ENCODE measurements at regions not wholly inside any gene's neighbourhood (a gene's known extent, or its start where the extent isn't known, plus 50 kb on each side); places are given as distances from the start of the nearest gene placed in this dataset.

- H3K4me3 ChIP-seq: no peak overlapping the region
- H3K27me3 ChIP-seq: no peaks in the 10 kb centered on the region
- DNase-seq: no peak
- H3K9me3 ChIP-seq: no peaks in the 10 kb centered on the region
- no peaks in the 10 kb centered on the region for H3K36me3 ChIP-seq
Measured at GRCh38 chr3:86225461-86225860, 765.5 kb downstream of the VGLL3 start.

GRCh38 chr3:86221601-86222000, 769.3 kb downstream of the VGLL3 start:
- Histone ChIP-seq H3K27me3 (no peaks in the 10 kb centered on the region), H3K9me3 (no peaks in the 10 kb centered on the region), H3K4me3 (no peak overlapping the region), H3K36me3 (no peaks in the 10 kb centered on the region)
- no peak for DNase-seq

DNA sequence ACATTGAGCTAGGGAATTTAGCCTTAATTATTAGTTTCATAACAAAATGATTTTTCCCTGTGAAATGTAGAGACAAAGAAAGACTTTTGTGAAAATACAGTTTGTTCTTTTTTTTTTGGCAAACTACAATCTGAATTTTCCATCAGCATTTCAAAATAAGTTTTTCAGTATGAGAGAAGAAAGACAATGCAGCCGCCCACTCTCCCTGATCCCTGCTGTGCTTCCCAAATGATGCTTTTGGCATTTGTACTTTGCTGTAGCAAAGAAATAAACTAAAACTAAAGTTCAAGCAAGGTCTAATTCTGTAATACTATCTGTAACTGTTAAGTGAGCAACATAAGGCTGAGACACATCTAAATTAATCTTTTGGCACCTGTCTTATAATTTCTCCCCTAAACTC, 782.2 kb downstream of the VGLL3 start:
- Histone ChIP-seq H3K4me3 (no peak overlapping the region), H3K36me3 (no peaks in the 10 kb centered on the region), H3K9me3 (no peaks in the 10 kb centered on the region), H3K27me3 (no peaks in the 10 kb centered on the region)
- DNase-seq: no peak

- DNase-seq: no peak
- Histone ChIP-seq H3K36me3 (no peaks in the 10 kb centered on the region), H3K4me3 (no peak overlapping the region), H3K9me3 (no peaks in the 10 kb centered on the region), H3K27me3 (no peaks in the 10 kb centered on the region)
Measured at GRCh38 chr3:86182606-86183005, 808.3 kb downstream of the VGLL3 start.

- DNase-seq: peak; percentile 22
- Histone ChIP-seq H3K36me3 (no peaks in the 10 kb centered on the region), H3K4me3 (no peak overlapping the region), H3K9me3 (no peaks in the 10 kb centered on the region), H3K27me3 (no peaks in the 10 kb centered on the region)
Measured at GRCh38 chr3:86180696-86181095, 810.3 kb downstream of the VGLL3 start.

GRCh38 chr3:86178095-86178494, 812.9 kb downstream of the VGLL3 start:
- DNase-seq: no peak
- H3K27me3 ChIP-seq: no peaks in the 10 kb centered on the region

GRCh38 chr3:86176445-86176784, 814.5 kb downstream of the VGLL3 start:
- Histone ChIP-seq H3K27me3 (no peaks in the 10 kb centered on the region), H3K36me3 (no peaks in the 10 kb centered on the region), H3K9me3 (no peaks in the 10 kb centered on the region), H3K4me3 (no peak overlapping the region)
- DNase-seq: no peak

More at GRCh38 chr3:86178095-86178494, 812.9 kb downstream of the VGLL3 start:
- Histone ChIP-seq H3K4me3 (no peak overlapping the region), H3K36me3 (no peaks in the 10 kb centered on the region), H3K9me3 (no peaks in the 10 kb centered on the region)

GRCh38 chr3:86175593-86176444, 815.1 kb downstream of the VGLL3 start:
- Histone ChIP-seq H3K27me3 (no peaks in the 10 kb centered on the region), H3K9me3 (no peaks in the 10 kb centered on the region), H3K36me3 (no peaks in the 10 kb centered on the region), H3K4me3 (no peak overlapping the region)
- DNase-seq: no peak

DNA sequence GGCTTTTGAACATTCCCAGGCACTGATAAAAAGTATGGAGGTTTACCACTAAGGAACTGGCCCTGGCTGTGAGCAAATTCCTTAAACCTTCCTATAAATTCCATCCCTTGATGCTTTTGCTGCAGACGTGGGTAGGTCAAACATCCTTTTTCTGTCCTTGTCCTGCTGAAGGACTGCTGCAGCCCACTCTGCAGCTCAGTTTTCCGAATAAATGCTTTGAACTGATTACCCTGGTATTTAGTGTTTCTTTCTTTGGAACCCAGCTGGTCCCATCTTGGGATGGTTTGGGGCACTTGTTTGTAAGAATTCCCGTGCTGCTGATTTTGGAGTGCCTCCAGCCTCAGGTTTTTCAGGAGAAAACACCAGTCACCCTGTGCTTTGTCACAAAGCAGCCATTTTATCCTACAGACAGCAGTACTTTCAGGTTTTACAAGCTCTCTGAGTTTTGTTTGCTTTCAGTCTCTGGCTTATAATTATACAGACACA, 815.9 kb downstream of the VGLL3 start:
- no peaks in the 10 kb centered on the region for H3K9me3 ChIP-seq
- H3K27me3 ChIP-seq: no peaks in the 10 kb centered on the region
- H3K36me3 ChIP-seq: no peaks in the 10 kb centered on the region
- no peak for DNase-seq
- no peak overlapping the region for H3K4me3 ChIP-seq

DNA sequence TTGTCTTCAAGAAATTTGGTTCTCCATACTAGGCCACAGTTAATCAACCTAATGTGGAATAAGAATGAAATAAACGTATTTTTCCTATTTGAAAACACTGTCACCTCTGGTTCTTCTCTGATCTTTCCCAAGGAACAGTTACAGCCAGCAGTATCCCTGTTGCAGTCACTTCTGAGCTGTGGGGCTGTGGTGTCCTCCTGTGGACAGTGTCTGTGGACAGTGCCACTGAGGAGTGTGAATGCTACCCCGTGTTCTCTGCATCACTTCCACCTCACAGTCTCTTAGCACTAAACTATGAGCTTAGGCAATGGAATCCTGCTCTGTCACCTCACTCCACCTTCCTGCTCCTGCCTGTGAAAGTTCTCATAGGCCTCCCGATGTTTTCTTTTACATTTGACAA, 817.5 kb downstream of the VGLL3 start:
- Histone ChIP-seq H3K4me3 (no peak overlapping the region), H3K27me3 (no peaks in the 10 kb centered on the region), H3K36me3 (no peaks in the 10 kb centered on the region), H3K9me3 (no peaks in the 10 kb centered on the region)
- DNase-seq: no peak

GRCh38 chr3:86168512-86168911, 822.4 kb downstream of the VGLL3 start:
- Histone ChIP-seq H3K9me3 (no peaks in the 10 kb centered on the region), H3K36me3 (no peaks in the 10 kb centered on the region), H3K4me3 (no peak overlapping the region), H3K27me3 (no peaks in the 10 kb centered on the region)
- no peak for DNase-seq

DNA sequence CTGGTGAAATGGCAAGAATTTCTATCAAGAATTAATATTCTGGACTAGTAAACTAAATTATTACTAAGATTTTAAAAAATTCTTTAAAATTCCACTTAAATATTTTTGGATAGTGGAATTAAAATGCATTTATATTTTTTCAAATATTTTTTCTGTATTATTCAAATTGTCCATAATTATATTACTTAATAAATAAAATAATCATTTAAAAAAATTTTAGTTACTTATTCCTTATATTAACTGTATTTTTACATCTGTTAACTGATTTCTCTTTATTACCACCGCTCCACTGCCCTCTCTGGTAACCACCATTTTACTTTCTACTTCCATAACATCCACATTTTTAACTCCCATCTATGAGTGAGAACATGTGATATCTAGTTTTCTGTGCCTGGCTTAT, 828.4 kb downstream of the VGLL3 start:
- Histone ChIP-seq H3K9me3 (no peaks in the 10 kb centered on the region), H3K36me3 (no peaks in the 10 kb centered on the region), H3K4me3 (no peak overlapping the region), H3K27me3 (no peaks in the 10 kb centered on the region)
- DNase-seq: no peak

DNA sequence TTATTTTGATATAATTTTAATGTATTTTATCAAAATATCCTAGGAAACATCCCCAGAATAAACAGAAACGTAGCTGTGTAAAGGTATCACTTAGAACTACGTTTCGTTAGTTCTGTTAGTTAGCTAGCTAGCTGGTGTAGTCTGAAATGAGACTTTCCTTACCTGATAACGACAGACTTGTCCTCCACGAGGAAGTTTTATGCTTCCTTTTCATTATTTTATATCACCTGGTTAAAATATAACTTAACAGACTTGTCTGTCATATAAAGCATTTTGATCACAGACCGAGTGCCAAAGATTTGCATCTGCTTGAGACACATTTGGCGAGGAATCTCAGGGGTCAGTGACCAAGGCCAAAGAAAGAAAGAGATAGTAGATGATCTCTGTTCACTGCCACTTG, 829.5 kb downstream of the VGLL3 start:
- H3K36me3 ChIP-seq: no peaks in the 10 kb centered on the region
- no peaks in the 10 kb centered on the region for H3K9me3 ChIP-seq
- no peak overlapping the region for H3K4me3 ChIP-seq
- DNase-seq: no peak
- no peaks in the 10 kb centered on the region for H3K27me3 ChIP-seq

- DNase-seq: no peak
- no peak overlapping the region for H3K4me3 ChIP-seq
- H3K36me3 ChIP-seq: no peaks in the 10 kb centered on the region
- no peaks in the 10 kb centered on the region for H3K9me3 ChIP-seq
- H3K27me3 ChIP-seq: no peaks in the 10 kb centered on the region
Measured at GRCh38 chr3:86152620-86153019, 838.3 kb downstream of the VGLL3 start.

DNA sequence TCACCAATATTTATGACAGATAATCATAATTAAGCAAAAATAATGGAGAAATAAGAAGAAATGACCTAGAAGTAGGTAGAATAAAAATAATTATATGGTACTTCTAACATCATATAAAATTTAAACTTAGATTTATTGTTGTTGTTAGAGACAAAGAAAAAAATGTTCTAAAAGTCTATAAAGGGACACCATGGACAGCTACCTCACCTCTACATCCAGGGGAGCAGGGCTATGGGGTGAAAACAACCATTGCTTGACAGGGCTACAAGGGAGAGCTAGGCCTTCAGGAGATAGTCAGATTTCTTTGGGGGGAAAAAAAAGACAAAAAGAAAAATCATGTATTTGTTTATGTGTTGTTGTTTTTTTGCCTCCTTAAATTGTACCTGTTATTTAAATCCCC, 841.9 kb downstream of the VGLL3 start:
- no peak overlapping the region for H3K4me3 ChIP-seq
- H3K36me3 ChIP-seq: no peaks in the 10 kb centered on the region
- H3K9me3 ChIP-seq: no peaks in the 10 kb centered on the region
- no peak for DNase-seq
- H3K27me3 ChIP-seq: no peaks in the 10 kb centered on the region

DNA sequence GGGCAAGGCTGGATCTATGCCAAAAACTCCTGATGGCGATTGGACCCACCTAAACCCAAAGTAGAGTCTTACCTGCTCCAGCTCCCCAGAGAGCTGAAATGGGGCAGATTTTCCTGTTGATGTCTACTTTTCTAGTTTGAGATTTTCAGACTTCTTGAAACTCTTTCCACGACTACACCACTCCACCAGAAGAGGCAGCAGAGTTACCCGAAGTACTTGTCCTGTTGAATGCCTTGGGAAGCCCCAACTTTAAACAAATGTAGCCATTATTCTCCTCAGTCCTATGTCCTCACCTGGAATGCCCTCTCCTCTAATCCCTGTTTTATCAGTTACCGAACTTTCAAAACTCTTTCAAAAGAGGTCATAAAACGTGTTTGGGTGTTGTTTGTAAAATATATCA, 843.8 kb downstream of the VGLL3 start:
- no peaks in the 10 kb centered on the region for H3K36me3 ChIP-seq
- no peak overlapping the region for H3K4me3 ChIP-seq
- no peaks in the 10 kb centered on the region for H3K9me3 ChIP-seq
- DNase-seq: no peak
- H3K27me3 ChIP-seq: no peaks in the 10 kb centered on the region

DNA sequence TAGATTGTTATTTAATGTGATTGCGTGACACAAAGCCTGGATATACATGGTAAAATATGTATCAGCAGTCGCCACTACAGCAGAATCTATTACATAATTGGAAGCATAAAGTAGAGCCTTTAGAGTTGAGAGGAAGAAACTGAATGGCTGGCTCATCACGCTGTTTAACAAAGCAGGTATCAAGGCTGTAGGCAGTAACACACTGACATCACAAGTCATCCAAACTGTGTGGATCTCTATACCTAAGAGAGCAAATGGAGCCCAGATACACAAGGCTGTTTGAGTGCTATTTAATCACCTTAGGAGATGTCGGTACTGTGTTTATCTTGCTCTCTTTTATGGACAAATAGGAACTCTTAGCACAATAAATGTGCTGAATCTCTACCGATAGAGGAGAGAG, 864.4 kb downstream of the VGLL3 start:
- Histone ChIP-seq H3K27me3 (no peaks in the 10 kb centered on the region), H3K4me3 (no peak overlapping the region), H3K9me3 (no peaks in the 10 kb centered on the region), H3K36me3 (no peaks in the 10 kb centered on the region)
- DNase-seq: no peak

All from MG63 (cell line).